Esophagus (tissue), 2 donors: ENCODE measurements at regions not wholly inside any gene's neighbourhood (a gene's known extent, or its start where the extent isn't known, plus 50 kb on each side); places are given as distances from the start of the nearest gene placed in this dataset.

Experiments
- H3K27ac ChIP-seq, 2 donors: one replicate each; pipeline ENCODE4 v1.5.1; 2013; ENCODE audit warnings: low read depth in 2 of 2, mild to moderate bottlenecking in 2 of 2, inconsistent platforms in 1 of 2, low read length in 1 of 2, moderate library complexity in 1 of 2
- H3K27me3 ChIP-seq, 2 donors: one replicate each; pipeline ENCODE4 v1.6.1; 2013; ENCODE audit warnings: low read length in 2 of 2, control low read depth in 1 of 2, mild to moderate bottlenecking in 1 of 2; ENCODE audit not compliant: insufficient read depth in 2 of 2, control insufficient read depth in 1 of 2
- H3K36me3 ChIP-seq, 2 donors: one replicate each; pipeline ENCODE4 v1.6.1; 2013; ENCODE audit warnings: low read length in 1 of 2; ENCODE audit not compliant: control insufficient read depth in 2 of 2, insufficient read depth in 2 of 2
- H3K4me1 ChIP-seq, 2 donors: one replicate each; pipeline ENCODE4 v1.6.1; 2013; ENCODE audit warnings: low read length in 1 of 2; ENCODE audit not compliant: control insufficient read depth in 2 of 2, insufficient read depth in 2 of 2
- H3K4me3 ChIP-seq, 2 donors: one replicate each; pipeline ENCODE4 v1.5.1; 2013; ENCODE audit warnings: low read length in 2 of 2, mild to moderate bottlenecking in 2 of 2, low read depth in 1 of 2, moderate library complexity in 1 of 2
- H3K9me3 ChIP-seq, 2 donors: one replicate each; pipeline ENCODE4 v1.6.1; 2013; ENCODE audit warnings: mild to moderate bottlenecking in 2 of 2, low read depth in 1 of 2, low read length in 1 of 2, moderate library complexity in 1 of 2; ENCODE audit not compliant: control insufficient read depth in 2 of 2, insufficient read depth in 1 of 2
- WGBS, 2 donors: extraction: QIAGEN DNeasy Blood & Tissue Kit; methylation state at CpG; one replicate each; pipeline ENCODE4 v1.1.7; 2013; 5-methylcytosine and 5-hydroxymethylcytosine counted together
- donor health status: healthy with polysubstance abuse.
- donor health status: Bipolar disorder and iron deficiency.

GRCh38 chr22:47793304-47794101, 1031.1 kb downstream of the TBC1D22A start:
- H3K27me3 ChIP-seq: no peaks in the 10 kb centered on the region
- H3K4me1 ChIP-seq: no peaks in the 10 kb centered on the region
- H3K9me3 ChIP-seq: no peaks in the 10 kb centered on the region
- no peaks in the 10 kb centered on the region for H3K36me3 ChIP-seq
- H3K4me3 ChIP-seq: no peak overlapping the region
- whole genome bisulfite sequencing, 2 donors: 84 to 89% methylated on average over 20 of the region's 20 CpGs
- no peak overlapping the region for H3K27ac ChIP-seq

GRCh38 chr22:47789171-47789570, 1026.7 kb downstream of the TBC1D22A start:
- Histone ChIP-seq H3K27ac (no peak overlapping the region), H3K4me1 (no peaks in the 10 kb centered on the region), H3K36me3 (no peaks in the 10 kb centered on the region), H3K9me3 (peaks cover 3 to 14% of the 10 kb centered on the region in 2 donors), H3K4me3 (no peak overlapping the region), H3K27me3 (no peaks in the 10 kb centered on the region)
- 48 to 49% methylated on average over 3 of the region's 3 CpGs for WGBS, 2 donors

GRCh38 chr22:47788461-47788860, 1026.0 kb downstream of the TBC1D22A start:
- Histone ChIP-seq H3K9me3 (peaks cover 3 to 17% of the 10 kb centered on the region in 2 donors), H3K27me3 (no peaks in the 10 kb centered on the region), H3K27ac (no peak overlapping the region), H3K36me3 (no peaks in the 10 kb centered on the region), H3K4me3 (no peak overlapping the region), H3K4me1 (no peaks in the 10 kb centered on the region)
- 50 to 55% methylated on average over 11 of the region's 11 CpGs for WGBS, 2 donors

- Histone ChIP-seq H3K4me3 (no peak overlapping the region), H3K27me3 (no peaks in the 10 kb centered on the region), H3K27ac (no peak overlapping the region), H3K9me3 (peaks cover 3 to 17% of the 10 kb centered on the region in 2 donors), H3K36me3 (no peaks in the 10 kb centered on the region), H3K4me1 (no peaks in the 10 kb centered on the region)
- WGBS, 2 donors: 75 to 85% methylated on average over 10 of the region's 10 CpGs
These were observed 1025.2 kb downstream of the TBC1D22A start for GRCh38 chr22:47787501-47788227.

GRCh38 chr22:47786650-47787290, 1024.3 kb downstream of the TBC1D22A start:
- Histone ChIP-seq H3K4me3 (no peak overlapping the region), H3K4me1 (no peaks in the 10 kb centered on the region), H3K27ac (no peak overlapping the region), H3K9me3 (peaks cover 3 to 17% of the 10 kb centered on the region in 2 donors), H3K27me3 (no peaks in the 10 kb centered on the region), H3K36me3 (no peaks in the 10 kb centered on the region)
- WGBS, 2 donors: 81 to 87% methylated on average over 12 of the region's 12 CpGs

GRCh38 chr22:47784991-47785390, 1022.5 kb downstream of the TBC1D22A start:
- Histone ChIP-seq H3K27ac (no peak overlapping the region), H3K4me1 (no peaks in the 10 kb centered on the region), H3K9me3 (peaks cover 3 to 17% of the 10 kb centered on the region in 2 donors), H3K4me3 (no peak overlapping the region), H3K27me3 (no peaks in the 10 kb centered on the region), H3K36me3 (no peaks in the 10 kb centered on the region)
- 87% methylated on average over 1 of the region's 1 CpG for WGBS, 2 donors

DNA sequence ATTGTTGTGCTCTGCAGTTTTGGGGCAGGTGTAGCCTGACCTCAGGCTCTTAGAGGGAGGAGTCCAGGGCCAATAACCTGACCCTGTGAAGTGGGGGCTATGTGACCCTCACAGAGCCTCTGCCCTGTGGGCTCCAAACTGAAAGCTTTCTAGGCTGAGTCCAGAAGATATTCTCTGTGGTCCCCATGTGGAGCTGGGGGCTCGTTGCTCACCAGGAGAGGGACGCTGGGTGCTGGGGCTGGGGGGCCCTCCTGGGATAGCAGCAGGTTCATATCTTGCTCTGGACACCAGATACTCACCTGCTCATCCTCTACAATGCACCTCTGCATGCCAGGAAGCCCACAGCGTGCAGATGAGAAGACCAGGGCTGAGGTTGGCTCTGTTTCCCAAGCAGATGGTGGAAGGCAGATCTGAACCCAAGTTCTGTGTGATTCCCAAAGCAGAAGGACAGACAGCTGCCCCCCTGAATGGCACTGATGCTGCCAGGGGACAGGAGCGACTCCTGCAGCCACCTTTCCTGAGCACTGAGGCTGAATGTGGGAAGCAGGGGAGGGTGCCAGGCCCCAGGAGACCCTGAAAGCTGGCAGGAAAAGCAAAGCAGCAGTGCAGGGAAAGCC, 1022.0 kb downstream of the TBC1D22A start:
- 67 to 87% methylated on average over 4 of the region's 4 CpGs for WGBS, 2 donors
- H3K27me3 ChIP-seq: no peaks in the 10 kb centered on the region
- H3K9me3 ChIP-seq: peaks cover 3 to 17% of the 10 kb centered on the region in 2 donors

DNA sequence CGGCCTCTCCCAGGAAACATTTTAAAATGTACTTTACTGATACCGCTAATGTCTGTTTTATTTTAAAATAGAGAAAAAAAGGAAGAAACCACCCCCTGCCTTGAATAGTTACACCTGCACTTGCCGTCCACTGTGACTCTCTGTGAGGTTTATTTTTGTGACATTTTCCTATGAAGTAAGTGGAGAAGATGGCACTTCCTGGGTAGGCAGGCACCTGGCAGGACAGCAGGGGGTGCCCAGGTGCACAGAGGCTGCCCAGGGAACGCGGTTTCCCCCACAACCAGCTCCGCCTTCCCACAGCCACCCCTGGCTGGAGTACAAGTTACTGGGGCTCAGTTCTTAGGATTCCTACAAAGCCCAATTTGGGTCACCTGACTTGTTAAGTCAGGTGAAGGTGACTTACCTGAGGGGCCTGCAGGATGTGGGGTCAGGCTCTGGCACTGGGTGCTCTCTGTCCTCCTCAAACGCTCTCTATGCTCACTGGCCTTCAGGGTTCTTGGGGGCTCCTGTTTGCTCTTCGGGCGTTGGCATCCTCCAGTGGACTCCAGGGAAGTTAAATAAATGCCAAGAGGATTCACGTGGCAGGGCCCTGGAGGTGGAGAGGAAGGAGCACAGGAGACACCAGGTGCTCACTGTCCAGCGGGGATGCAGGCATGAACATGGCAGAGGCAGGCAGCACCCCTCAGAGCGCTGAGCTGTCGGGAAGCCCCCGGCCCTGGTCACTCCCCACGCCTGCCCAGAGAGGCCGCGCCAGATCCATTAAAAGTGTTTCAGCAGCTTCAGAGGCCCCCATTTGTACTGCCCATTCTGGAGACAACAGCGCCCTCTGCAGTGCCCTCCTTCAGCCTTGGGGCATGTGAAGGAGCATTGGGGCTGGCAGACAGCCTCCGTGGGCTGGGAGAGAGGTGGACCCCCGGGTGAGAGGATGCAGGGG, 1021.2 kb downstream of the TBC1D22A start:
- Histone ChIP-seq H3K4me3 (no peak overlapping the region), H3K27me3 (no peaks in the 10 kb centered on the region), H3K36me3 (no peaks in the 10 kb centered on the region), H3K4me1 (no peaks in the 10 kb centered on the region), H3K9me3 (peaks cover 3 to 17% of the 10 kb centered on the region in 2 donors), H3K27ac (no peak overlapping the region)
- 74 to 76% methylated on average over 20 of the region's 20 CpGs for WGBS, 2 donors

More for the DNA sequence above, 1022.0 kb downstream of the TBC1D22A start:
- H3K4me3 ChIP-seq: no peak overlapping the region
- no peaks in the 10 kb centered on the region for H3K36me3 ChIP-seq
- H3K27ac ChIP-seq: no peak overlapping the region
- H3K4me1 ChIP-seq: no peaks in the 10 kb centered on the region
